Stimulated activated CD8-positive, alpha-beta memory T cell treated with anti-CD3 and anti-CD28 coated beads, Interleukin-7, amount 100 ng/mL, for 1 hour (primary cell): ENCODE measurements at regions not wholly inside any gene's neighbourhood (a gene's known extent, or its start where the extent isn't known, plus 50 kb on each side); places are given as distances from the start of the nearest gene placed in this dataset.

Experiments used
- DNase-seq, 2 donors: peaks; one replicate each; pipeline ENCODE4 v3.0.0-alpha.2; 2020; ENCODE audit warnings: low read depth in 2 of 2

GRCh38 chr2:219692521-219692920 is 65.1 kb downstream of the SLC4A3 start:
- no peak for DNase-seq

GRCh38 chr2:219695145-219695709 is 67.8 kb downstream of the SLC4A3 start:
- DNase-seq: no peak

- DNase-seq: no peak
These were observed 70.6 kb downstream of the SLC4A3 start for GRCh38 chr2:219697811-219698747.

GRCh38 chr2:219698748-219699439 is 71.5 kb downstream of the SLC4A3 start:
- no peak for DNase-seq

- no peak for DNase-seq
These were observed 72.0 kb downstream of the SLC4A3 start for GRCh38 chr2:219699440-219699821.

DNA sequence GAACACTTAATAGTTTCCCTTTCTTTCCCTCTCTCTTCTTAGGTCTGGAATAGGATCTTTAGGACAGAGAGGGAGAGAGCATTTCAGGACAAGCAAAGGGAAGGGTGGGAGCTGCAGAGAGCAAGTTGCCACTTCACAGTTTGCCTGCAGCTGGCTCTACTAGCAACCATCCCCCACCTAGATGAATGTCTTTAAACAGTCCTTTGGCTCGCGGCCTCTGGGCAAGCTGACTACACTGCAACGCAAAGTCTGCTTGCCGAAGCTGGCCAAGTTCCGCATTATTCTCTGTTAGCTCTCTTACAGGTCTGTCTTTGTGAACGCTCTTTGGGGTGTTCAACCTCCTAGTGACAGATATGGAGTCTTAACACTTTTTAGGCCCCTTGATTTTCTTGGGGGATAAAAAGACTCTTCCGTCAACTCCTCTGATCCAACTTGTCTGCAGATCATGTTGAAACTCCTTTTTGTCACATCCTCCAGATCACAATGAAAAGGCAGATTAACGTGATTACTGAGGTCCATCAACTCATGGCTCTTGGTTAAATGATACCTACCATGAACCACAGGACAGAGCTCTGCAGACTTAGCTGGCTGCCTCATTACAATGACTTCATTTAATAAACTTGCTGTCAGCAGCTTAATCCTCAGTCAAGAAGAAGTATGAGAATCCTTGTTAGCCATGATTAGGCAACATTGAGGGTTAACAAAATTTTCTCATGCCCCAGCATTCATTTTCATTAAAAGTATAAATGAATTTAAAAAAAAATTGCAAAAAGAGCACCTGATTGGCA is 74.6 kb downstream of the SLC4A3 start:
- no peak for DNase-seq

DNA sequence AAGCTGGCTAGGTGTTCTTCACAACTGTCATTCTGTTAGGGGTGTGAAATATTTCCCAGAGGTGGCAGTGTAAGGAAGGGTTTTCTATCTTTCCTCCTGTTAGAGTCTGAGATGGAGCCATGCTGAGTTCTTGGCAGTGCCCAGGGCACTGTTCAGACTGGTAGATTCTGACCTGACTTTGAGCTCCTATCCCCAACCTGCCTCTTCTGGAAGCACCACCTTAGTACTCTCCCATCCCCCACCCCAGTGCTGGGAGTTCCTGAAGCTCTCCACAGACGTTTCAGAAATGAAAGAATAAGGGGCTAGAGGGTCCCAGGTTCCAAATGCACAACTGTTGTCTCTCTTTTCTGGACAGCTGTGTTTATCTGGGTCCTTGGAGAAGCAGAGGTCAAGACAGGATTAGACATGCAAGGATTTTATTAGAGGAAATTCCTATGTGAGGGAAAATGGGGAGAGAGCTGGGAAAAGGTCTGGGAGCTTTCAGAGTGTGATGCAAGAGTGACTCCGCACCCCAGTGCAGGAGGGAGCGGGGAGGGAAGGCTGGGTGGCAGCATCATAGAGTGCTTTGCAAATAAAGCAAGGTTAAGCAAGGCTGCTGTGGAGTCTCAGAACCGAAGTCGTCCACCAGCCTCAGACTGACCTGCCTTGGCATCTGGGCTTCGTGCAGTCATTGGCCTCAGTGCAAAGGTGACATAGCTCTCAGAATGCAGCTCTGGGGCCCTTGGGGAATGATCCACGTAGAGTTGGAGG is 75.5 kb downstream of the SLC4A3 start:
- DNase-seq: no peak

GRCh38 chr2:219704878-219705277 is 77.4 kb downstream of the SLC4A3 start:
- no peak for DNase-seq

DNA sequence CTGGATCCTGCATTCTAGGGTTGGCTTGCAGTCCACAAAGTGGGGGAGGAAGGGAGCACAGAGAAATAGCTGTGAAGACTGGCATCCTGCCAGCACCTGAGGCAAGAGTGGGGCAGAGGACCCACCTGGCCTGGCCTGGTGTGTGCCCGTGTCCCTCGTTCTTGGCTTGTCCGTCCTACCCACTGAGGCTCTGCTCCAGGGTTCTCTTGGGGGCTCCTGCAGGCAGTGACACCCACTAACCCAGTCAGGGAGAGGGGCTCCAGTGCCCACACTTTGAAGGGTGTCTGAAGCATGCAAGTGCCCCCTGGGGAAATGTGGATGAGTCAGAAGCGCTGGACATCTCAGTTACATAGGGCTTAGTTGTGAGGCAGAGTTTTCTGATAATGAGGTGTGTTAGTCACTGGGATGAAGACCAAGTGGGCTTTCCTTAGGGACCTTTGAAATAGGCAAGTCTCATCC is 79.4 kb downstream of the SLC4A3 start:
- DNase-seq: no peak

- DNase-seq: no peak
These were observed 80.3 kb downstream of the SLC4A3 start for GRCh38 chr2:219707496-219708285.

DNA sequence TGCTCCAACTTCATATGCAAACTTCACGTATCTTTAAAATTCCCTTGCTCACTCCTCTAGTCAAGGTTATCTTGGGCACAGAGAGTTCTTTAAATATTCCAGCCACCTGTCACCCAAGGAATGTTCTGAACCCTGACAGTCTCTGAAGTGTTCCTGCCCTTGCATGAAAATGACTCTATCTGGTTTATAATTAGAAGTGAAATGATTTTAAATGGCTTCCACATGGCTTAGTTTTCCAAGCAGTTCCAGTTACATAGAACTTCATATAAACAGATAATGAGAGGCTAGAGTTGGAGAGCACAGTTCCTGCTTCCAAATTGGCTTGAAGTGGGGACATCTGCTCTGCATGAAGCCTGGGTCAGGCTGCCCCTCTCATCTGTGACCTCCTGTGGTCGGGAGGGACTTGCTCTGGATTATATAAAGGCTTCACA is 81.9 kb downstream of the SLC4A3 start:
- DNase-seq: no peak

DNA sequence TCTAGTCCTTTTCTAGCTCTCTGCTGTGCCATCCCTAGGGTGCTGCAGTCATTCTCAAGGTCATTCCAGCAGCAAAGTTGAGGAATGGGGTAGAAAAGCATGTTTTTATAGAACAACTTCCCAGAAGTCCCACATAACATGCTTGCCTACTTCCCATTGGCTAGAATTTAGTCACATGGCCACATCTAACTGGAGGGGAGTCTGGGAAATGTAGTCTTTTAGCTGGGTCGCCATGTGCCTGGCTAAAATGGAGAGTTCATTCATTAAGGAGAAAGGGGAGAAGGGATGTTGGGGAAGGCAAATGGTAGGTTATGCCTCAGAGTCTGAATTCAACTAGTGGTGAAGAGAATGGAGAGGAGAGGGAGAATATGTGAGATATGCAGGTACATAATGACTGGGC is 85.7 kb downstream of the SLC4A3 start:
- no peak for DNase-seq

- no peak for DNase-seq
These were observed 87.4 kb downstream of the SLC4A3 start for GRCh38 chr2:219714681-219715400.

DNA sequence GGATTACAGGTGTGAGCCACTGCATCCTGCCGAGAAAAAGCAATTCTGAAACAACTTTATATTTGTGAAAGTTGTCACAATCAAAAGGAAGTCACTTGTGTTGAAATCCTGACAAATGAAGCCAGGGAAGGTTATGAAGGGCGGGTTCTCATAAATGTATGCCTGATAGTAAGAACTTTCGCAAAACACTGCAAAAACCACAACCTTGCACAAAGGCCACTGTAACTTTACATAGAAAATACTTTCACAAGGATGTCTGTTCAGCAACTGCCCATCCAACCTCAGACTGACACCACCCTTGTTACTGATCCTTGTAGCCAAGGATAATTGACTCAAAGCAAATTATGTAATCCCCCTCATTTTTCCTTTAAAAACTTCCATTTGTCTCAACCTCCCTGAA is 90.6 kb downstream of the SLC4A3 start:
- DNase-seq: no peak

DNA sequence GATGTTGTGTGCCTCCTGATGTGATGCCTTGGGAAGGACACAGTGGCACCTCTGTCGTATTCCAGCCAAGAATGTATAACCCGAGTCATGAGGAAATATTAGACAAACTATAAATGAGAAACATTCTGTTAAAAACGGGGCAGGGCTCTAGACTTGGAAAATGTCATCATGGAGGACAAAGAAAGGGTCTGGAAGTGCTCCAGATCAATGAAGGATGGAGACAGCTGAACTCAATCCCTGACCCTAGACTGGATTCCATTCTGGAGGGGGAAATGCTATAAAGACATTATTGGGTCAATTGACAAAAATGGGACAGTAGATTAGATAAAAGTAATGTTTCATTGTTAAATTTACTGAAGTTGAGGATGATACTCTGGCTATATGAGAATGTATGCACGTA is 92.1 kb downstream of the SLC4A3 start:
- no peak for DNase-seq

- no peak for DNase-seq
These were observed 93.5 kb downstream of the SLC4A3 start for GRCh38 chr2:219720956-219721355.

DNA sequence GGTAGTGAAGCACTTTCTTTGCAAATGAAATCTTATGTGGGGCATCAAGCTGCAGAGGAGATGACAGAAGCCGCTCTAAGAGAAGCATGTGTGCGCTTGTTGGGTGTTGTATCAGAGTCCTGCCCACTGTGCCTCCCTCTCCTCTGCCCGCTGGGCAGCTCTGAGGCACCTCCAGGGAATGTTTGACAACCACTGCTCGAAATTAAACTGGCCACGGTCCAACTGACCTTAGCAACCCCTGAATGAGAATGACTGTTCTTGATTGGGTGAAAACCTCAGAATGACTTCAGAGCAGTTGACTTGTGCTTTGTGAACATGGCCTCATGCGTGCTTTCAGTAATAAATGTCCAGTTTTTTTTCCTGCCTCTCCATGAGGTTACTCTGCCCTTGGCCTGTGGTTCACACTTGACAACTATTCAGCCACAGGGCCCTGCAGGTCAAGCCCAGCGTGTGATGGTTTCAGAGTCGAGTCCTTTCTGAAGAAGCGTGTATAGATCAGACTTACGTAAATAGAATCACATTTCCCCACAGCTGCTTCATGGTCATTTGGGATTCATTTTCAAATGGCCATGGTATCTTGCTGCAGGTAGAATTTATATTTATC is 94.9 kb downstream of the SLC4A3 start:
- DNase-seq: no peak

- DNase-seq: no peak
These were observed 95.9 kb downstream of the SLC4A3 start for GRCh38 chr2:219723311-219723710.

DNA sequence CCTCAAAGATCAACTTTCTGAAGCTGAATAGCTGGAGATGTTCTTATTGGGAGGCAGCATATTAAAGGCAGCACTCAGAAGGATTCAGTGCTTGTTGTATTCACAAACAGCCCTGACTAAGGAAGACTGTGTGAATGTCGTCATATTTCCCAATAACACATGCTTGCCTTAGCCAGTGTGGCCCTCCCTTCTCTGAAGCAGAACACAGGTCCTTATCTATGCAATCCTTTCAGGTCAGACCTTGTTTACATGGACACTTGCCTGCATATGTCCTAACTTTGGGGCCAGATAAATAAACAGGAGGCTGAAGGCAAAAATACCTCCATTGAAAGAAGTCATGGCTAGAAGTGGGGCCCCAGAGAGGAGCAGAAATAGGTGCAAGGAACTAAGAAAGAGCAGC is 97.2 kb downstream of the SLC4A3 start:
- no peak for DNase-seq
